ENCODE measurements at regions not wholly inside any gene's neighbourhood (a gene's known extent, or its start where the extent isn't known, plus 50 kb on each side); places are given as distances from the start of the nearest gene placed in this dataset.
"Not testable (repeated sequence)": the region's sequence is repeated elsewhere in the genome, so short reads cannot be mapped to it uniquely, and the experiment has no call there.

DNA sequence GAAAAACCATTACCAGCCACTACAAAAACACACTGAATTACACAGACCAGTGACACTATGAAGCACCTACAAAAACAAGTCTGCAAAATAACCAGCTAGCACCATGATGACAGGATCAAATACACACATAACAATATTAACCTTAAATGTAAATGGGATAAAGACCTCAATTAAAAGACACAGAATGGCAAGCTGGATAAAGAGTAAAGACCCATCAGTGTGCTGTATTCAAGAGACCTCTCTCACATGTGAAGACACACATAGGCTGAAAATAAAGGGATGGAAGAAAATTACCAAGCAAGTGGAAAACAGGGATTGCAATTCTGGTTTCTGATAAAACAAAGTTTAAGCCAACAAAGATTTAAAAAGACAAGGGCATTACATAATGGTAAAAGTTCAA is 482.7 kb upstream of the MCTP2 start:
- no peak for DNase-seq
- Histone ChIP-seq H3K27me3 (ENCODE audit: insufficient read depth, low read depth, severe bottlenecking) (peaks cover 7% of the 10 kb centered on the region), H3K27ac (no peak overlapping the region), H3K36me3 (no peaks in the 10 kb centered on the region), H3K9me3 (ENCODE audit: severe bottlenecking) (no peaks in the 10 kb centered on the region), H3K4me3 (ENCODE audit: low read depth, low read length) (no peak overlapping the region)
- TF ChIP-seq, protein P1, sequence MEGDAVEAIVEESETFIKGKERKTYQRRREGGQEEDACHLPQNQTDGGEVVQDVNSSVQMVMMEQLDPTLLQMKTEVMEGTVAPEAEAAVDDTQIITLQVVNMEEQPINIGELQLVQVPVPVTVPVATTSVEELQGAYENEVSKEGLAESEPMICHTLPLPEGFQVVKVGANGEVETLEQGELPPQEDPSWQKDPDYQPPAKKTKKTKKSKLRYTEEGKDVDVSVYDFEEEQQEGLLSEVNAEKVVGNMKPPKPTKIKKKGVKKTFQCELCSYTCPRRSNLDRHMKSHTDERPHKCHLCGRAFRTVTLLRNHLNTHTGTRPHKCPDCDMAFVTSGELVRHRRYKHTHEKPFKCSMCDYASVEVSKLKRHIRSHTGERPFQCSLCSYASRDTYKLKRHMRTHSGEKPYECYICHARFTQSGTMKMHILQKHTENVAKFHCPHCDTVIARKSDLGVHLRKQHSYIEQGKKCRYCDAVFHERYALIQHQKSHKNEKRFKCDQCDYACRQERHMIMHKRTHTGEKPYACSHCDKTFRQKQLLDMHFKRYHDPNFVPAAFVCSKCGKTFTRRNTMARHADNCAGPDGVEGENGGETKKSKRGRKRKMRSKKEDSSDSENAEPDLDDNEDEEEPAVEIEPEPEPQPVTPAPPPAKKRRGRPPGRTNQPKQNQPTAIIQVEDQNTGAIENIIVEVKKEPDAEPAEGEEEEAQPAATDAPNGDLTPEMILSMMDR (IDR thresholded peaks at IDR 0.05; ENCODE audit: low read depth, low read length), result no peak

DNA sequence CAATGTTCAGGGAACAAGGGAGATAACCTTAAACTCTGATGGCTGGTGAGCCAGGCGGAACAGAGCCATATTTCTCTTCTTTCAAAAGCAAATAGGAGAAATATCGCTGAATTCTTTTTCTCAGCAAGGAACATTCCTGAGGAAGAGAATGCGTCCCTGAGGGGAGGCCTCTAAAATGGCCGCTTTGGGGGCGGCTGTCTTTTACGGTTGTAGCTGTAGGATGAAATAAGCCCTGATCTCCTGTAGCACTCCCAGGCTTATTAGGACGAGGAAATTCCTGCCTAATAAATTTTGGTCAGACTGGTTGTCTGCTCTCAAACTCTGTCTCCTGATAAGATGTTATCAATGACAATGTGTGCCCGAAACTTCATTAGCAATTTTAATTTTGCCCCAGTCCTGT is 496.4 kb upstream of the MCTP2 start:
- not testable (repeated sequence) for DNase-seq; H3K27me3 ChIP-seq (ENCODE audit: insufficient read depth, low read depth, severe bottlenecking); H3K9me3 ChIP-seq (ENCODE audit: severe bottlenecking); H3K4me3 ChIP-seq (ENCODE audit: low read depth, low read length); H3K36me3 ChIP-seq; H3K27ac ChIP-seq

DNA sequence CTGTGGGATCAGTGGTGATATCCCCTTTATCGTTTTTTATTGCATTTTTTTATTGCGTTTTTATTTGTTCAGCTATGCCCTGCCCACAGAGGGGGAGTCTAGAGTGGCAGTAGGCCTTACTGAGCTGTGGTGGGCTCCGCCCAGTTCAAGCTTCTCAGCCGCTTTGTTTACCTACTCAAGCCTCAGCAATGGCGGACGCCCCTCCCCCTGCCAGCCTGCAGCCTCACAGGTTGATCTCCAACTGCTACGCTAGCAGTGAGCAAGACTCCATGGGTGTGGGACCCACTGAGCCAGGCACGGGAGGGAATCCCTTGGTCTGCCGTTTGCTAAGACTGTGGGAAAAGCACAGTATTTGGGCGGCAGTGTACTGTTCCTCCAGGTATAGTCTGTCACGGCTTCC is 500.6 kb upstream of the MCTP2 start:
- DNase-seq, result no peak
- TF ChIP-seq, protein P1 (IDR thresholded peaks at IDR 0.05; ENCODE audit: low read depth, low read length), result no peak
- H3K36me3 ChIP-seq, result no peaks in the 10 kb centered on the region

DNA sequence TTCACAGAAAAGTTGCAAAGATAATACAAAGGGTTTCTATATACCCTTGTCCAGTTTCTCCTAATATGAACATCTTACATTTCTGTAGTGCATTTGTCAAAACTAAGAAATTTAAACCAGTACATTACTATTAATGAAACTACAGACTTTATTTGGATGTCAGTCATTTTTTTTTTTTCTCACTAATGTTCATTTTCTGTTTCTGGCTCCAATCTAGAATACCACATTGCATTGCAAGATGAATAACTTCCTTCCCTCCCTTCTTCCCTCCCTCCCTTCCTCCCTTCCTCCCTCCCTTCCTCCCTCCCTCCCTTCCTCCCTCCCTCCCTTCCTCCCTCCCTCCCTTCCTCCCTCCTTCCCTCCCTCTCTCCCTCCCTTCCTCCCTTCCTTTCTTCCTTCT is 509.2 kb upstream of the MCTP2 start:
- no peaks in the 10 kb centered on the region for H3K9me3 ChIP-seq (ENCODE audit: severe bottlenecking)
- no peaks in the 10 kb centered on the region for H3K36me3 ChIP-seq
- no peak for DNase-seq
- peaks cover 28% of the 10 kb centered on the region for H3K27me3 ChIP-seq (ENCODE audit: insufficient read depth, low read depth, severe bottlenecking)
- TF ChIP-seq, protein P1 (IDR thresholded peaks at IDR 0.05; ENCODE audit: low read depth, low read length), result no peak
- no peak overlapping the region for H3K4me3 ChIP-seq (ENCODE audit: low read depth, low read length)
- no peak overlapping the region for H3K27ac ChIP-seq

More for the DNA sequence above, 500.6 kb upstream of the MCTP2 start:
- no peak overlapping the region for H3K4me3 ChIP-seq (ENCODE audit: low read depth, low read length)
- H3K27ac ChIP-seq, result no peak overlapping the region
- no peaks in the 10 kb centered on the region for H3K9me3 ChIP-seq (ENCODE audit: severe bottlenecking)
- peaks cover 10% of the 10 kb centered on the region for H3K27me3 ChIP-seq (ENCODE audit: insufficient read depth, low read depth, severe bottlenecking)

DNA sequence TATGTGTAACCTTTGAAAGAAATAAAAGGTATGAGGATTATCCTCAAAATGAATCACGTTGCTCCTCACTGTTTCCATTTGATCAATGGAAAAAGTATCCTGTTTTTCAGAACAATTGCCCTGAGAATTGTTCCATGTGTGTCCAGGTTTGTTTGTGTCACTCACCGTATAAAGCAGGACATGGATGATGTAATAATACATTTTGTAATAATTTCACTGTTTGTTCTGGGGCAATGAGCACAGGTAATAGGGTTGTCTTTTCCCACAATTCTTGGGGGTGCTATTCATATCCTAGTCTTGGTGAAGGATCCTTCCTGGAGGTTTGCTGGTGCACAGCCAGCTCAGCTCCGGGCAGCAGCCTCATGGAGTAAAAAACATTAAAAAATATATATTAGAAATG is 510.8 kb upstream of the MCTP2 start:
- Histone ChIP-seq H3K4me3 (ENCODE audit: low read depth, low read length) (no peak overlapping the region), H3K27ac (no peak overlapping the region), H3K27me3 (ENCODE audit: insufficient read depth, low read depth, severe bottlenecking) (peaks cover 35% of the 10 kb centered on the region), H3K36me3 (no peaks in the 10 kb centered on the region), H3K9me3 (ENCODE audit: severe bottlenecking) (no peaks in the 10 kb centered on the region)
- DNase-seq, result no peak
- TF ChIP-seq, protein P1 (IDR thresholded peaks at IDR 0.05; ENCODE audit: low read depth, low read length), result no peak

DNA sequence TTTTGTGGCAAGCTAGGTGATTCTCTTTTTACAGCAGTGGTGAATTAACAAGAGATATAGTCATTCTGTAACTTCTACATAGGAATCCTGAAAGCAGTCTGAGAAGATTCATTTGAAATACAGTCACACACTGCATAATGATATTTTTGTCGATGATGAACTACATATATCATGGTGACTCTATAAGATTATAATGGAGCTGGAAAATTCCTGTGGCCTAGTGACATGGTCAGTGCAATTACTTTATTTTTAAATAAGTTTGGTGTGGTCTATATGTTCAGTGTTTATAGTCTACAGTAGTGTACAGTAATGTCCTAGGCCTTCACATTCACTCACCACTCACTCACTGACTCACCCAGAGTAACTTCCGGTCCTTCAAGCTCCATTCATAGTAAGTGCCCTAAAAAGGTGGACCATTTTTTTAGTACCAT is 511.4 kb upstream of the MCTP2 start:
- DNase-seq, result no peak
- TF ChIP-seq, protein P1 (IDR thresholded peaks at IDR 0.05; ENCODE audit: low read depth, low read length), result no peak
- H3K27ac ChIP-seq, result no peak overlapping the region
- H3K36me3 ChIP-seq, result no peaks in the 10 kb centered on the region
- H3K9me3 ChIP-seq (ENCODE audit: severe bottlenecking), result no peaks in the 10 kb centered on the region
- no peak overlapping the region for H3K4me3 ChIP-seq (ENCODE audit: low read depth, low read length)
- H3K27me3 ChIP-seq (ENCODE audit: insufficient read depth, low read depth, severe bottlenecking), result peaks cover 40% of the 10 kb centered on the region
